A549 (cell line): ENCODE measurements at regions not wholly inside any gene's neighbourhood (a gene's known extent, or its start where the extent isn't known, plus 50 kb on each side); places are given as distances from the start of the nearest gene placed in this dataset.

ENCODE experiments used
- BHLHE40 ChIP-seq: IDR thresholded peaks from 2 replicates; pipeline ENCODE4 v1.6.1; 2012; ENCODE audit warnings: low read depth, low read length, inconsistent platforms
- CBX2 ChIP-seq: fragments of 200-600 bp; sonication (generic); IDR thresholded peaks from 2 replicates; pipeline ENCODE4 v1.6.1; 2016; ENCODE audit warnings: low read depth, mild to moderate bottlenecking, borderline replicate concordance
- CEBPB ChIP-seq, 2 experiments: fragments of >200 bp in 1 of 2; sonication (Bioruptor Twin) in 1 of 2; formaldehyde crosslinking in 1 of 2; IDR thresholded peaks; 2 replicates each; pipeline ENCODE4 v1.6.1; 2012 to 2016
- EP300 ChIP-seq, 2 experiments: fragments of >200 bp; sonication (Bioruptor Twin); formaldehyde crosslinking; IDR thresholded peaks; 2 replicates in 1 of 2; 3 replicates in 1 of 2; pipeline ENCODE4 v1.6.1; 2016 to 2017
- MAZ ChIP-seq: fragments of 150-350 bp; IDR thresholded peaks from 2 replicates; pipeline ENCODE4 v1.6.1; 2014; ENCODE audit warnings: antibody characterized with exemption, low read depth, low read length, borderline replicate concordance
- NPAS2 ChIP-seq: fragments of 250-450 bp; sonication (Bioruptor Pico); IDR thresholded peaks from 2 replicates; pipeline ENCODE4 v1.8.0; 2022; ENCODE audit warnings: mild to moderate bottlenecking, moderate library complexity, borderline replicate concordance
- NR3C1 ChIP-seq: fragments of >200 bp; sonication (Bioruptor Twin); formaldehyde crosslinking; IDR thresholded peaks from 3 replicates; pipeline ENCODE4 v1.6.1; 2017
- PHF8 ChIP-seq: fragments of 200-600 bp; sonication (generic); IDR thresholded peaks from 2 replicates; pipeline ENCODE4 v1.6.1; 2016; ENCODE audit warnings: low read depth, mild to moderate bottlenecking, antibody characterized with exemption, moderate library complexity, borderline replicate concordance
- POLR2A ChIP-seq: IDR thresholded peaks from 2 replicates; pipeline ENCODE4 v1.6.1; 2012; ENCODE audit warnings: mild to moderate bottlenecking, low read length
- SMC3 ChIP-seq: fragments of >200 bp; sonication (Bioruptor Twin); formaldehyde crosslinking; IDR thresholded peaks from 3 replicates; pipeline ENCODE4 v1.6.1; 2018; ENCODE audit warnings: inconsistent platforms
- ZSCAN20 ChIP-seq: fragments of 250-450 bp; sonication (Bioruptor Pico); IDR thresholded peaks from 2 replicates; pipeline ENCODE4 v1.8.0; 2022; ENCODE audit warnings: mild to moderate bottlenecking, moderate library complexity
- TF ChIP-seq, protein P1 (sequence below): fragments of >200 bp; sonication (Bioruptor Twin); formaldehyde crosslinking; IDR thresholded peaks from 3 replicates; pipeline ENCODE4 v1.5.1; 2016
- TF ChIP-seq, protein P2 (sequence below): fragments of 200-600 bp; sonication (generic); IDR thresholded peaks from 2 replicates; pipeline ENCODE4 v1.6.1; 2016; ENCODE audit warnings: antibody characterized with exemption, mild to moderate bottlenecking, moderate library complexity
- TF ChIP-seq, protein P3 (sequence below): fragments of 150-350 bp; IDR thresholded peaks from 2 replicates; pipeline ENCODE4 v1.6.1; 2014; ENCODE audit warnings: low read depth, mild to moderate bottlenecking, low read length

GRCh38 chr5:54692631-54693030 lies 175.1 kb downstream of the SNX18 start:
- TF ChIP-seq EP300 (IDR thresholded peaks at IDR 0.05) (no peak), SMC3 (no peak), POLR2A (no peak), CEBPB (IDR thresholded peaks at IDR 0.05) (no peak), MAZ (no peak), ZSCAN20 (CRISPR knock-in tag) (no peak), BHLHE40 (no peak), NR3C1 (no peak), CBX2 (no peak), NPAS2 (CRISPR knock-in tag) (no peak), PHF8 (no peak)
- TF ChIP-seq, protein P1, sequence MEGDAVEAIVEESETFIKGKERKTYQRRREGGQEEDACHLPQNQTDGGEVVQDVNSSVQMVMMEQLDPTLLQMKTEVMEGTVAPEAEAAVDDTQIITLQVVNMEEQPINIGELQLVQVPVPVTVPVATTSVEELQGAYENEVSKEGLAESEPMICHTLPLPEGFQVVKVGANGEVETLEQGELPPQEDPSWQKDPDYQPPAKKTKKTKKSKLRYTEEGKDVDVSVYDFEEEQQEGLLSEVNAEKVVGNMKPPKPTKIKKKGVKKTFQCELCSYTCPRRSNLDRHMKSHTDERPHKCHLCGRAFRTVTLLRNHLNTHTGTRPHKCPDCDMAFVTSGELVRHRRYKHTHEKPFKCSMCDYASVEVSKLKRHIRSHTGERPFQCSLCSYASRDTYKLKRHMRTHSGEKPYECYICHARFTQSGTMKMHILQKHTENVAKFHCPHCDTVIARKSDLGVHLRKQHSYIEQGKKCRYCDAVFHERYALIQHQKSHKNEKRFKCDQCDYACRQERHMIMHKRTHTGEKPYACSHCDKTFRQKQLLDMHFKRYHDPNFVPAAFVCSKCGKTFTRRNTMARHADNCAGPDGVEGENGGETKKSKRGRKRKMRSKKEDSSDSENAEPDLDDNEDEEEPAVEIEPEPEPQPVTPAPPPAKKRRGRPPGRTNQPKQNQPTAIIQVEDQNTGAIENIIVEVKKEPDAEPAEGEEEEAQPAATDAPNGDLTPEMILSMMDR = no peak
- TF ChIP-seq, protein P2, sequence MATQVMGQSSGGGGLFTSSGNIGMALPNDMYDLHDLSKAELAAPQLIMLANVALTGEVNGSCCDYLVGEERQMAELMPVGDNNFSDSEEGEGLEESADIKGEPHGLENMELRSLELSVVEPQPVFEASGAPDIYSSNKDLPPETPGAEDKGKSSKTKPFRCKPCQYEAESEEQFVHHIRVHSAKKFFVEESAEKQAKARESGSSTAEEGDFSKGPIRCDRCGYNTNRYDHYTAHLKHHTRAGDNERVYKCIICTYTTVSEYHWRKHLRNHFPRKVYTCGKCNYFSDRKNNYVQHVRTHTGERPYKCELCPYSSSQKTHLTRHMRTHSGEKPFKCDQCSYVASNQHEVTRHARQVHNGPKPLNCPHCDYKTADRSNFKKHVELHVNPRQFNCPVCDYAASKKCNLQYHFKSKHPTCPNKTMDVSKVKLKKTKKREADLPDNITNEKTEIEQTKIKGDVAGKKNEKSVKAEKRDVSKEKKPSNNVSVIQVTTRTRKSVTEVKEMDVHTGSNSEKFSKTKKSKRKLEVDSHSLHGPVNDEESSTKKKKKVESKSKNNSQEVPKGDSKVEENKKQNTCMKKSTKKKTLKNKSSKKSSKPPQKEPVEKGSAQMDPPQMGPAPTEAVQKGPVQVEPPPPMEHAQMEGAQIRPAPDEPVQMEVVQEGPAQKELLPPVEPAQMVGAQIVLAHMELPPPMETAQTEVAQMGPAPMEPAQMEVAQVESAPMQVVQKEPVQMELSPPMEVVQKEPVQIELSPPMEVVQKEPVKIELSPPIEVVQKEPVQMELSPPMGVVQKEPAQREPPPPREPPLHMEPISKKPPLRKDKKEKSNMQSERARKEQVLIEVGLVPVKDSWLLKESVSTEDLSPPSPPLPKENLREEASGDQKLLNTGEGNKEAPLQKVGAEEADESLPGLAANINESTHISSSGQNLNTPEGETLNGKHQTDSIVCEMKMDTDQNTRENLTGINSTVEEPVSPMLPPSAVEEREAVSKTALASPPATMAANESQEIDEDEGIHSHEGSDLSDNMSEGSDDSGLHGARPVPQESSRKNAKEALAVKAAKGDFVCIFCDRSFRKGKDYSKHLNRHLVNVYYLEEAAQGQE = no peak
- TF ChIP-seq, protein P3, sequence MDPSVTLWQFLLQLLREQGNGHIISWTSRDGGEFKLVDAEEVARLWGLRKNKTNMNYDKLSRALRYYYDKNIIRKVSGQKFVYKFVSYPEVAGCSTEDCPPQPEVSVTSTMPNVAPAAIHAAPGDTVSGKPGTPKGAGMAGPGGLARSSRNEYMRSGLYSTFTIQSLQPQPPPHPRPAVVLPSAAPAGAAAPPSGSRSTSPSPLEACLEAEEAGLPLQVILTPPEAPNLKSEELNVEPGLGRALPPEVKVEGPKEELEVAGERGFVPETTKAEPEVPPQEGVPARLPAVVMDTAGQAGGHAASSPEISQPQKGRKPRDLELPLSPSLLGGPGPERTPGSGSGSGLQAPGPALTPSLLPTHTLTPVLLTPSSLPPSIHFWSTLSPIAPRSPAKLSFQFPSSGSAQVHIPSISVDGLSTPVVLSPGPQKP = no peak
